GM23338 (cell line): ENCODE measurements at regions not wholly inside any gene's neighbourhood (a gene's known extent, or its start where the extent isn't known, plus 50 kb on each side); places are given as distances from the start of the nearest gene placed in this dataset.

Experiments used
- EZH2 ChIP-seq: fragments of 200-600 bp; sonication (generic); IDR thresholded peaks from one replicate; pipeline ENCODE4 v1.8.0; 2017; ENCODE audit warnings: antibody characterized with exemption, mild to moderate bottlenecking, low read depth; ENCODE audit not compliant: unreplicated experiment
- POLR2AphosphoS5 ChIP-seq: IDR thresholded peaks from 2 replicates; pipeline ENCODE4 v1.6.1; 2016; ENCODE audit warnings: antibody characterized with exemption, low read depth
- TF ChIP-seq, protein P1 (sequence below), 2 experiments: fragments of 200-600 bp in 1 of 2; sonication (generic) in 1 of 2; conservative IDR thresholded peaks; 2 replicates each; pipeline versions ENCODE4 v1.5.1 to v1.6.1; 2016 to 2017; ENCODE audit warnings: antibody characterized with exemption in 2 of 2, low read depth in 2 of 2, mild to moderate bottlenecking in 2 of 2, moderate library complexity in 1 of 2

DNA sequence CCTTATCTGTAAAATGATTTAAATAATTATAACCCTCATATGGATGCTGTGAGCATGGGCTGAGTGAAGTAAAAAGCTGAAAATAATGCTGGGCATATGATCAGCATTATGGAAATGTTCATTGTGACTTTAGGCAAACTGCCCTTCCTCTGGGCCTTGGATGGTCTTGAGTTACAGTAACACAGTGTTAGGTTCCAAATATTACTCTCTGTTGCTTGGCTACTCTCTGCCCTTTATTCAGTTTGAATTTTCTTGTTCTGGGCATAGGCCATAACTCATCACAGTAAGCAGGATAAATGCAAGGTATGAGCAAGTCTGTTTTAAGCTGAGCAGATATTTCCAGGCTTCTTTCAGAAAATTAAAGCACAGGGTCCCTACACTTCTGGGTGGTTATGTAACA, 868.0 kb downstream of the KCNMA1 start:
- TF ChIP-seq, protein P1, sequence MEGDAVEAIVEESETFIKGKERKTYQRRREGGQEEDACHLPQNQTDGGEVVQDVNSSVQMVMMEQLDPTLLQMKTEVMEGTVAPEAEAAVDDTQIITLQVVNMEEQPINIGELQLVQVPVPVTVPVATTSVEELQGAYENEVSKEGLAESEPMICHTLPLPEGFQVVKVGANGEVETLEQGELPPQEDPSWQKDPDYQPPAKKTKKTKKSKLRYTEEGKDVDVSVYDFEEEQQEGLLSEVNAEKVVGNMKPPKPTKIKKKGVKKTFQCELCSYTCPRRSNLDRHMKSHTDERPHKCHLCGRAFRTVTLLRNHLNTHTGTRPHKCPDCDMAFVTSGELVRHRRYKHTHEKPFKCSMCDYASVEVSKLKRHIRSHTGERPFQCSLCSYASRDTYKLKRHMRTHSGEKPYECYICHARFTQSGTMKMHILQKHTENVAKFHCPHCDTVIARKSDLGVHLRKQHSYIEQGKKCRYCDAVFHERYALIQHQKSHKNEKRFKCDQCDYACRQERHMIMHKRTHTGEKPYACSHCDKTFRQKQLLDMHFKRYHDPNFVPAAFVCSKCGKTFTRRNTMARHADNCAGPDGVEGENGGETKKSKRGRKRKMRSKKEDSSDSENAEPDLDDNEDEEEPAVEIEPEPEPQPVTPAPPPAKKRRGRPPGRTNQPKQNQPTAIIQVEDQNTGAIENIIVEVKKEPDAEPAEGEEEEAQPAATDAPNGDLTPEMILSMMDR (conservative IDR thresholded peaks at IDR 0.05; ENCODE audit: low read depth in 2 of 2), result no peak
- TF ChIP-seq POLR2AphosphoS5 (no peak), EZH2 (no peak)
